ENCODE measurements at regions not wholly inside any gene's neighbourhood (a gene's known extent, or its start where the extent isn't known, plus 50 kb on each side); places are given as distances from the start of the nearest gene placed in this dataset.

DNA sequence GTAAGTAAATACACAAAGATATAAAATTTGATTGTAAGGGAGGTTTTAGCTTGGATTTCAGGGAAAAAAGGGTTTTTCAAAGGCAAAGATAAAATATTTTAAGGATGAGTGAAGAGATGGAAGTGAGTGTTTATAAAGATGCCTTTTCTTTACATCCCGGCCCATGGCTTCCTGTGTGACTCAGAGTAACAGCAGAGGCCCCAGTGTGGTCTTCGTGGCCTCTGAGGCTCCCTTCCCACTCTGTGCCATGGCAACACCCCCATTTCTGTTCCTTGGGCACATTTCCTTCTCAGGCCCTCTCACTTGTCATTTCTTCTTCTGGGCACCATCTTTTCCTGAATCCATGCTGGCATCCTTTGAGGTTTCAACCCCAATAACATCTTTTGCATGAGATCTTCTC, 92.6 kb upstream of the TMEM18 start:
- no peak for TF ChIP-seq POLR2A (IDR thresholded peaks at IDR 0.05)
- no peak for TF ChIP-seq CTCF (IDR thresholded peaks at IDR 0.05)
- TF ChIP-seq POLR2AphosphoS5 (IDR thresholded peaks at IDR 0.05) = no peak

All from stomach (tissue), 4 donors.